Vagina (tissue), 2 donors: ENCODE measurements at regions not wholly inside any gene's neighbourhood (a gene's known extent, or its start where the extent isn't known, plus 50 kb on each side); places are given as distances from the start of the nearest gene placed in this dataset.
"Not testable (repeated sequence)": the region's sequence is repeated elsewhere in the genome, so short reads cannot be mapped to it uniquely, and the experiment has no call there.

Experiments
- DNase-seq, 2 donors: peaks; one replicate each; pipeline ENCODE4 v3.0.0-alpha.2; 2017; ENCODE audit errors: extremely low spot score in 2 of 2
- H3K27ac ChIP-seq: fragments of 200-600 bp; sonication (generic); one replicate; pipeline ENCODE4 v1.5.1; 2019
- H3K27me3 ChIP-seq: fragments of 200-600 bp; sonication (generic); one replicate; pipeline ENCODE4 v1.5.1; 2019
- H3K36me3 ChIP-seq, 2 donors: fragments of 200-600 bp; sonication (generic); one replicate each; pipeline ENCODE4 v1.5.1; 2017 to 2019
- H3K4me1 ChIP-seq: fragments of 200-600 bp; sonication (generic); one replicate; pipeline ENCODE4 v1.5.1; 2019
- H3K4me3 ChIP-seq, 2 donors: fragments of 200-600 bp; sonication (generic); 1 replicate in 1 of 2; 2 replicates in 1 of 2; pipeline ENCODE4 v1.5.1; 2016 to 2019
- H3K9me3 ChIP-seq: fragments of 200-600 bp; sonication (generic); one replicate; pipeline ENCODE4 v1.5.1; 2019
- CTCF ChIP-seq, 3 experiments: fragments of 450-650 bp in 2 of 3; fragments of 200-600 bp in 1 of 3; sonication (generic) in 1 of 3; IDR thresholded peaks; one replicate each; pipeline ENCODE4 v1.5.1; 2017 to 2019; ENCODE audit warnings: antibody characterized with exemption in 3 of 3, mild to moderate bottlenecking in 2 of 3, moderate library complexity in 2 of 3
- POLR2A ChIP-seq, 2 donors: fragments of 450-650 bp; IDR thresholded peaks; one replicate each; pipeline ENCODE4 v1.6.1; 2017; ENCODE audit warnings: antibody characterized with exemption in 2 of 2, mild to moderate bottlenecking in 2 of 2, moderate library complexity in 2 of 2
- POLR2AphosphoS5 ChIP-seq, 2 donors: sonication (generic); formaldehyde crosslinking; IDR thresholded peaks; one replicate each; pipeline ENCODE4 v1.9.0; 2017; ENCODE audit warnings: antibody characterized with exemption in 2 of 2, mild to moderate bottlenecking in 2 of 2, low read depth in 1 of 2; ENCODE audit not compliant: insufficient read depth in 1 of 2
- intact Hi-C: fragments of 100-400 bp; cut with DNase I; formaldehyde crosslinking; loops from one replicate; pipeline ENCODE4 v1.15.1; 2023

- no peak for DNase-seq
- intact Hi-C loops = no loop called here
- Histone ChIP-seq H3K9me3 (no peaks in the 10 kb centered on the region), H3K4me1 (peaks cover 5% of the 10 kb centered on the region), H3K4me3 (no peak overlapping the region), H3K36me3 (no peaks in the 10 kb centered on the region), H3K27ac (no peak overlapping the region), H3K27me3 (no peaks in the 10 kb centered on the region)
- TF ChIP-seq CTCF (IDR thresholded peaks at IDR 0.05) (no peak), POLR2A (IDR thresholded peaks at IDR 0.05) (no peak), POLR2AphosphoS5 (IDR thresholded peaks at IDR 0.05; ENCODE audit: insufficient read depth in 1 of 2, low read depth in 1 of 2) (no peak)
These were observed 98.3 kb upstream of the SFRP2 start for GRCh38 chr4:153887217-153887616.

- DNase-seq = no peak
- H3K4me1 ChIP-seq = peaks cover 5% of the 10 kb centered on the region
- H3K27me3 ChIP-seq = no peaks in the 10 kb centered on the region
- H3K4me3 ChIP-seq = no peak overlapping the region
- TF ChIP-seq POLR2A (IDR thresholded peaks at IDR 0.05) (no peak), CTCF (IDR thresholded peaks at IDR 0.05) (no peak), POLR2AphosphoS5 (IDR thresholded peaks at IDR 0.05; ENCODE audit: insufficient read depth in 1 of 2, low read depth in 1 of 2) (no peak)
- no peaks in the 10 kb centered on the region for H3K9me3 ChIP-seq
- intact Hi-C loops = no loop called here
- no peaks in the 10 kb centered on the region for H3K36me3 ChIP-seq
- no peak overlapping the region for H3K27ac ChIP-seq
These were observed 95.4 kb upstream of the SFRP2 start for GRCh38 chr4:153884325-153884724.

DNA sequence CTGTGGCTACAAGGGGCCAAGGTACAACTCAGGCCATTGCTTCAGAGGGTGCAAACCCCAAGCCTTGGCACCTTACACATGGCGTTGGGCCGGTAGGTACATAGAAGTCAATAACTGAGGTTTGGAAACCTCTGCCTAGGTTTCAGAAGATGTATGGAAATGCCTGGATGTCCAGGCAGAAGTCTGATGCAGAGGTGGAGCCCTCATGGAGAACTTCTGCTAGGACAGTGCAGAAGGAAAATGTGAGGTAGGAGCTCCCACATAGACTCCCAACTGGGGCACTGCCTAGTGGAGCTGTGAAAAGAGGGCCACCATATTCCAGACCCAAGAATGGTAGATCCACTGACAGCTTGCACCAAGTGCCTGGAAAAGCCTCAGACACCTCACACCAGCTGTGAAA, 92.1 kb upstream of the SFRP2 start:
- intact Hi-C loops = no loop called here
- Histone ChIP-seq H3K4me3 (no peak overlapping the region), H3K9me3 (no peaks in the 10 kb centered on the region), H3K36me3 (no peaks in the 10 kb centered on the region), H3K4me1 (peaks cover 3% of the 10 kb centered on the region), H3K27me3 (no peaks in the 10 kb centered on the region), H3K27ac (no peak overlapping the region)
- DNase-seq = no peak
- TF ChIP-seq CTCF (IDR thresholded peaks at IDR 0.05) (no peak), POLR2AphosphoS5 (IDR thresholded peaks at IDR 0.05; ENCODE audit: insufficient read depth in 1 of 2, low read depth in 1 of 2) (no peak), POLR2A (IDR thresholded peaks at IDR 0.05) (no peak)

DNA sequence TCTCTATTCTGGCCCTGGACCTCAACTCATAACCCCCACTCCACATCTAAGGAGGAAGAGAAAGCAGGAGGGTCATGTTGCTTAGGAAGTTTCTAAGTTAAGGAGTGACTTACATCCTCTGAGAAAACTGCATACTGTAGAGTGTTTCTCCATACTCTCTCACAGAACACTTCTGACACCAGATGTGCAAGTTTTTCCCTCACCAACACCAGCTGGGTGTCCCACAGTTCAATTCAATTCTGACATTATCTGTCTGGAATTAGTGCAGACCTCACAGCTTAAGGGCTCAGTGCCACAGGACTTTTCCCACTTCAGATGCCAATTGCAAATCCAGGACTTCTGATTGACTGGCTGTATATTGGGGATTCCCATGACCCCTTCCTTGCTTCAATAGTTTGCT, 89.0 kb upstream of the SFRP2 start:
- H3K27me3 ChIP-seq = no peaks in the 10 kb centered on the region
- H3K9me3 ChIP-seq = no peaks in the 10 kb centered on the region
- no peak overlapping the region for H3K4me3 ChIP-seq
- no peaks in the 10 kb centered on the region for H3K36me3 ChIP-seq
- no peak overlapping the region for H3K27ac ChIP-seq
- intact Hi-C loops = no loop called here
- DNase-seq = no peak
- no peaks in the 10 kb centered on the region for H3K4me1 ChIP-seq
- no peak for TF ChIP-seq POLR2A (IDR thresholded peaks at IDR 0.05)
- TF ChIP-seq CTCF (IDR thresholded peaks at IDR 0.05) = no peak
- no peak for TF ChIP-seq POLR2AphosphoS5 (IDR thresholded peaks at IDR 0.05; ENCODE audit: insufficient read depth in 1 of 2, low read depth in 1 of 2)

DNA sequence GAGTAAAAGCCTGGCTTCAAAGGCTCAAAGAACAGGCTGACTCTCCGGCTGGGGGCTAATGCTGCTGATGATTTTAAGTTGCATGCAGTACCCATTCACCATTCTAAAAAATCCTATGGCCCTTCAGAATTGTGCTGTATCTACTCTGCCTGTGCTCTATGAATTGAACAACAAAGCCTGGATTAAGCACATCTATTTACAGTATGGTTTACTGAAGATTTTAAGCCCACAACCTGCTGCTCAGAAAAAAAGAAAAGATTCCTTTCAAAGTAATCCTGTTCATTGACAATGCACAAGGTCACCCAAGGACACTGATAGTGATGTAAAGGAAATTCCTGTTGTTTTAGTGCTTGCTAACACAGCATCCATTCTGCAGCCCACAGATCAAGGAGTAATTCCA, 84.9 kb upstream of the SFRP2 start:
- intact Hi-C loops = no loop called here
- TF ChIP-seq POLR2A (IDR thresholded peaks at IDR 0.05) (no peak), CTCF (IDR thresholded peaks at IDR 0.05) (no peak), POLR2AphosphoS5 (IDR thresholded peaks at IDR 0.05; ENCODE audit: insufficient read depth in 1 of 2, low read depth in 1 of 2) (no peak)

DNA sequence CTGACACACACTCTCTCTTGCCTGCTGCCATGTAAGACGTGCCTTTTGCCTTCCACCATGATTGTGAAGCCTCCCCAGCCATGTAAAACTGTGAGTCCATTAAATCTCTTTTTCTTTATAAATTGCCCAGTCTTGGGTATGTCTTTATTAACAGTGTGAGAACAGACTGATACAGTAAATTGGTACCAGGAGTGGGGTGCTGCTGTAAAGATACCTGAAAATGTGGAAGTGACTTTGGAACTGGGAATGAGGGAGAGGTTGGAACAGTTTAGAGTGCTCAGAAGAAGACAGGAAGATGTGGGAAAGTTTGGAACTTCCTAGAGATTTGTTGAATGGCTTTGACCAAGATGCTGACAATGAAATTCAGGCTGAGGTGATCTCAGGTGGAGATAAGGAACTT, 77.9 kb upstream of the SFRP2 start:
- H3K36me3 ChIP-seq, intact Hi-C loops, H3K27me3 ChIP-seq, H3K9me3 ChIP-seq, H3K4me3 ChIP-seq, DNase-seq, H3K4me1 ChIP-seq, H3K27ac ChIP-seq: not testable (repeated sequence)

More for the DNA sequence above, 84.9 kb upstream of the SFRP2 start:
- H3K9me3 ChIP-seq = no peaks in the 10 kb centered on the region
- no peaks in the 10 kb centered on the region for H3K4me1 ChIP-seq
- H3K36me3 ChIP-seq = no peaks in the 10 kb centered on the region
- no peaks in the 10 kb centered on the region for H3K27me3 ChIP-seq
- no peak for DNase-seq
- no peak overlapping the region for H3K4me3 ChIP-seq
- no peak overlapping the region for H3K27ac ChIP-seq
